HG03439 (cell line): ENCODE measurements at regions not wholly inside any gene's neighbourhood (a gene's known extent, or its start where the extent isn't known, plus 50 kb on each side); places are given as distances from the start of the nearest gene placed in this dataset.

ENCODE experiments used
- ATAC-seq: cut with Tn5 transposase; IDR thresholded peaks from one replicate; pipeline ENCODE4 v1.9.1; 2021; ENCODE audit warnings: mild to moderate bottlenecking, moderate library complexity; ENCODE audit not compliant: unreplicated experiment

DNA sequence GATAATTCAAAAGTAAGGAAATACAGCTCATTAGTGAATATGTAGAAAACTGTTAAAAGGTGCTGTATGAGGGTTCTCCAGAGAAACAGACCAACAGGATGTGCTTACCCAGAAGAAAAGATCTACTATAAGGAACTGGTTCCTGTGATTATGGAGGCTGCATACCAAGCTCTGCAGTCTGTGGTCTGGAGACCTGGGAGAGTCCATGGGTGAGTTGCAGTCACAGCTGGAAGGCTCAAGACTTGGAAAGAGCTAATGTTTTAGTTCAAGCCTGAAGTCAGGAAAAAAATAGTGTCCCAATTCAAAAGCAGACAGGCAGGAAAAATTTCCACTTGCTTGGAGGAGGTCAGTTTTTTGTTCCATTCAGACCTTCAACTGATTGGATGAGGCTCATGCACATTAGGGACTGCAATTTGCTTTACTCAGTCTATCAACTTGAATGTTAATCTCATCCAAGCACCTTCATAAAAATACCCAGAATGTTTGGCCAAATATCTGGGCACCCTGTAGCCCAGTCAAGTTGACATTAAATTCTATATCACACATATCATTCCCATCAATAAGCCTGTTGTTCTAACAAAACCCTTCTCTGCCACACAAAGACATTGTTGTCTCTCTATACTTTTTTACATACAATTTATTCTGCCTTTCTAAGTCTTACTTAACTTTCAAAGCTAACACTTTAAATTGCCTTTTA is 197.9 kb upstream of the KLF6 start:
- no peak for ATAC-seq

DNA sequence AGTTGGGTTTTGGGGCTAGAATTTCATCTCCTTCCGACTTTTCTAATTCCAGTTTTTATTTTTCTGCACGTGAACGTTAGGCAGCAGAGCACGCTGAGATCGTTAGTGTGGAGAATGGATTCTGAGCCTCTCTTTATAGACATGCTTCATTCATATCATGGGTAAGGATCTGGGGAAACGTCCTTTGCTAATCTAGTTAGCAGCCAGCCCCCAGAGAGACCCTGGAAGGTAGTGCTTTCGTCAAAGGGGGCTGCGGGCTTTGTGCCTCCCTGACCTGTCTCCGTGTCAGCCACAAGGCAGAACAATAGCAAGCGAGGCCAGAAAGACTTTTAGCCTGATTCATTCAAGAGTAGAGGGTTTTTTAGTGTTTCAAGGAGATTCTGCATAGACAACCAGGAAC is 196.3 kb upstream of the KLF6 start:
- ATAC-seq = no peak

DNA sequence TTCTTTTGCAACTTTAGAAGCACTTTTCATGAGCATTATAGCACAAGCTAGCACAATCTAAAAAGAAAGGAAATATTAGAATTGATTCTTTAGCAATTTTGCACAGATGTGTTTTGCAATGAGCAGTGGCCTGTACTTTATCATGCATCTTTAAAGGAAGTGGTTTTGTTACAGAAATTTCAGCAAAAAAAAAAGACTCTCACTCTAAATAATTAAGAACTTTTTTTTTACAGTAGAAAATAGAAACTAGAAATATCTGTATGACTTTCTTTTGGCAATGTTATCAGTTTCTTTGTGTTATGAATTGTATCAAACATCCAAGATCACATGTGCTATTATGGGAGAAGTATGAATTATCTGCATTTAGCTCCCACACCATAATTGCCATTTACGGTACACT is 195.7 kb upstream of the KLF6 start:
- no peak for ATAC-seq

DNA sequence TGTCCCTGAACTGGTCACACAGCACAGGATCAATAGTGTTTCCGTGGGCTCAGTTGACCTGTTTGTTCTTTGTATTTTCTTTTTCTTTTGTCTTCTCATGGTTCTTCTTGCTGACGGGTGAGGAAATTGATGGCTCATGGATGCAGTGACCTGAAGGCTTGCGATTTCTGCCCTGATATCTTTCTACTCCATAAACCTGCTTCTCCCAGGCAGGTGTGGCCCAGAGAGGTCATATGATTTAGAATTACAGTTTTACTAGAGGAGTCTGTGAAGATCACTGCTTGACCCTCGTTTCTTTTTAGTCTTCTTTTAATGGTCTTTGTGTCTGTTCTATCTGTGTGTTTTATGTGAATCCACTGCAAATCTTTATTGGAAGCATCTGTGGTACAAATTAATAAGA is 195.1 kb upstream of the KLF6 start:
- no peak for ATAC-seq

DNA sequence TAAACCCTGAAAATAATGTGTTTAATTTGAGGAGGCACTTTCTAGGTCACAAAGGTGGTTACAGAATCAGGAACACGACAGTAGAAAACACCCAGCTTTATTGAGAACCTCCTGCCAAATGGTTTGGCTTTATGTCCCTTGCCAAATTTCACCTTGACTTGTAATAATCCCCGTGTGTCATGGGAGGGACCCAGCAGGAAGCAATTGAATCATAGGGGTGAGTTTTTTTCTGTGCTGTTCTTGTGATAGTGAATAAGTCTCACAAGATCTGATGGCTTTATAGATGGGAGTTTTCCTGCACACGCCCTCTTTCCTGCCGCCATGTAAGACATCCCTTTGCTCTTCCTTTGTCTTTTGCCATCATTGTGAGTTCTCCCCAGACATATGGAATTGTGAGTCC is 193.8 kb upstream of the KLF6 start:
- ATAC-seq = no peak

DNA sequence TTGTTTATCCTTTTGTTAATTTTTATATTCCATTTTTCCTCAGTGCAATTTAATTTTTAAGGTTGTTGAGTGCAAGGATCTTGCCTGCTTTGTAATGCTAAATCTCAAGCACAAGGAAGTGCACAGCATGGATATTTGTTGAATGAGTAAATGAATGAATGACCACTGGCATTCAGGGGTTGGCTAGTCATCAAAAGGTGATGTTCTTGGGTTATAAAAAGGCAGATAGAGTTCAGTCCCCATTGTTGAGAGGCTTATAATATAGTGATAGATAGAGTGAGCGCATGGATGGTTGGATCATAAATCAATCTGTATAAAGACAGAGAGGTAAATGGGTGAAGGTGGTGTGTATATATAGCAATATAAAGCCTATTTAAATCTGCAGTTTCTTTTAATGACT is 193.2 kb upstream of the KLF6 start:
- ATAC-seq = no peak

DNA sequence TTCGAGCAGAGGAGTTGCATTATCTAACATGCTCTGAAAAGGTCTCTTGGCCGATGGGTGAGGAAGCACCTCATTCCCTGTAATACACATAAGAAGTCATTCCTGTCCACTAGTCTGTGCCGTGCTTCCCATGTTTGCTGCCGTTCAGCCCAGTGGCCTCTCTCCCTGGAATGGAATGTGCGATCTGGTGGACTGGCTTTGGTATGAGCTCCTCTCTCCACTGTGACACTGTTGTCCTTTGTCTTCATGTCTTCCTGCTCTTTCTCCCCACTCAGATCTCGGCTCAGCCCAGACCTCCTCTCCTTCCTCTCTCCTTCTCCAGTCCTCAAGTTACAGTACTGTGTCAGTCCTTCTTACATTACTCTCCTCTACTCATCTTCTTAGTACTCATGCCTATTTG is 192.8 kb upstream of the KLF6 start:
- ATAC-seq = no peak

DNA sequence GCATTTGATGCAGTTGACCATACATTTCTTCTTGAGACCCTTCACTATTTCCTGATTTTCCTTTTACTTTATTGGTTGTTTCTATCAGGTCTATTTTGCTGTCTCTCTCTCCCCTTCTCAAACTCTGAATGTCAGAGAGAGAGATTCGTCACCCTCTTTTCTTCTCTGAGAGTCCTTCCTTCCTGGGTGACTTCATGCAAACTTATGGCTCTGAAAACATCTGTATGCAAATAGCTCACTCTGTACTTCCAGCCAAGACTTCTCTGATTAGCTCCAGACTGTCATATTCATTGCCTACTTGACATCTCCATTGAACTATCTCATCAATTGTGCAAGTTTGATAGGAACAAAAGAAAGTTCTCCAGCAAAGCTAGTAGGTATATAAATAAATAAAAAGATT is 191.7 kb upstream of the KLF6 start:
- ATAC-seq = no peak

DNA sequence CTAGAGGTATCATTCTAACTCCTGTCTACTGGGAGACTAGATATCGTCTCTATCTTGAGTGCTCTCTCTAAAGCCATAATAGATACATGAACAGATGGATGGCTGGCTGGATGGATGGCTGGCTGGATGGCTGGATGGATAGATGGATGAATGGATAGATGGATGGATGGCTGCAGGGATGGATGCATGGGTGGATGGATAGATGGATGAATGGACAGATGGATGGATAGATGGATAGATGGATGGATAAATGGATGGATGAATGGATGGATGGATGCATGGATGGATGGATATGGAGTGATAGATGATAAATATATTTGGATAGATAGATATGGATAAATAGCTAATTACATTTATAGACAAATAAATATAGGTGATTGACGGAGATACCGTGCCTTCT is 191.2 kb upstream of the KLF6 start:
- no peak for ATAC-seq

DNA sequence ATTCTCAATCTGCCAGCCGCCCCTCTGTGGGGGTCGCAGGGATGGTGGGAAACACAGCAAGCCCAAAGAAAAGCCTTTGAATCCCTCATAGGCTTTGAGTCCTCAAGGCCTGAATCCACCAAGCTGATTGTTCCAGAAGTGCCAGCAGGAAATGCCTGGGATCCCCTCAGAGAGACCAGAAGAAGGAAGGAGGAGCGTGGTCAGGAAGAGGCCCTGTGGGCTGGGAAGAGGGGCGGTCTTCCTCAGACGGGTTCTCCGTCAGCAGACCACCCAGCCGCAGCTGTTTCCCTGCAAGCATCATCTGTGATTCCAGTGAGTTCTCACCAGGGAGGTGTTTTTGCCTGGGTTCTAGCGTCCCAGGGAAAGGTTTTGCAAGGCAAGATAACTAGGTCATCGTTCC is 190.0 kb upstream of the KLF6 start:
- ATAC-seq = no peak

DNA sequence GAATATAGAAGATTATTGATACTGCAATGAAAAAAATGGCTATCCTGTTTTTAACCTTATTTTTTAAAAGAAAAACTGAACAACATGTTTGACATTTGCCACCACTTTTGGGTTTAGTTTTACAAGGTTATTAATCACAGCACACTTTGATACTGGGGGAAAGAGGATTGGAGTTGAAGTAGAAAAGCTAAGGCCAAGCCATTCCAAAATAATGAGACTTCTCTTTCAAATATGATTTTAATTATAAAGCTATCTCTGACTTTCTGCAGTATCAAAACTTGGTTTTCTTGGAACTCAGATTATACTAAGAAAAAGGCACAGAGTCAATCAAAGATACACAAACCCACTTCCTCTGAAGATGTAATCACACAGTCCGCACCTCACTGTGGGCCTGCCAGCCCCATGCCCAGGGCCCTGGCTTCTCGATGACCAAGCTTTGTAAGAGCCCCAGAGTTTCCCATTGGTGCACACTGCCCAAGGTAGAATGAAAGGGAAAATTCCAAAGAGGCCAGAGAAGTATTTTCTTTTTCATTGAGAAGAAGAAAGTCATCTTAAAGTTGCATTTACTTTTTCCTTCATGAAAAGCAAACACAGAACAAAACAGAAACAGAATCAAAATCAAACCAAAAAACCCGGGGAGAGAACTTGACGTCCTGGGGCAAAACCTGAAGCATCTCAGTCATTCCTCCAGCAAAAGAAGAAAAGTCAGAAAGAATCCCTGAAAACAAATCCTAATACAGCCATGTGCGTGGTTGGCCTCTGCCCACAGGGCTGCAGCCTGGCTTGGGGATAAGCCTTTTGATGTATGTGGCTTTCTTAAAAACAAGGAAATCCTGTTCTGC is 187.7 kb upstream of the KLF6 start:
- no peak for ATAC-seq

DNA sequence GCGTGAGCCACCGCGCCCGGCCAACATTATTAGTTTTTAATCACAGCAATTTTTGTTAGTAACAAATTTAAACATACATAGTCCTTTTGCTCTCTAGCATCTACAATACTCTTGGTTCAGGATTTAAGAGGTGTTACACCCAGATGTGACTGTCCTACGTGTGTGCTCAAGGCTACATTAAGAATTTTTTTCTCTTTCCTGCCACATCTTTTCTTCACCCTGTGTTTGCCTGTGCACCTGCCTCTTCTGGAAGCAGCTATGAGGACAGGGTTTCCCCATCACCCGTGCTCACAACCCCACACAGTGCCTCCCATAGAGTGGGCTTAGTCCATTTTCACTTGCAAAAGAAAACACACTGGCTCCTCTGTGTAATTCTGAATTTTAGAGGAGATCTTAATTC is 186.7 kb upstream of the KLF6 start:
- ATAC-seq = no peak

DNA sequence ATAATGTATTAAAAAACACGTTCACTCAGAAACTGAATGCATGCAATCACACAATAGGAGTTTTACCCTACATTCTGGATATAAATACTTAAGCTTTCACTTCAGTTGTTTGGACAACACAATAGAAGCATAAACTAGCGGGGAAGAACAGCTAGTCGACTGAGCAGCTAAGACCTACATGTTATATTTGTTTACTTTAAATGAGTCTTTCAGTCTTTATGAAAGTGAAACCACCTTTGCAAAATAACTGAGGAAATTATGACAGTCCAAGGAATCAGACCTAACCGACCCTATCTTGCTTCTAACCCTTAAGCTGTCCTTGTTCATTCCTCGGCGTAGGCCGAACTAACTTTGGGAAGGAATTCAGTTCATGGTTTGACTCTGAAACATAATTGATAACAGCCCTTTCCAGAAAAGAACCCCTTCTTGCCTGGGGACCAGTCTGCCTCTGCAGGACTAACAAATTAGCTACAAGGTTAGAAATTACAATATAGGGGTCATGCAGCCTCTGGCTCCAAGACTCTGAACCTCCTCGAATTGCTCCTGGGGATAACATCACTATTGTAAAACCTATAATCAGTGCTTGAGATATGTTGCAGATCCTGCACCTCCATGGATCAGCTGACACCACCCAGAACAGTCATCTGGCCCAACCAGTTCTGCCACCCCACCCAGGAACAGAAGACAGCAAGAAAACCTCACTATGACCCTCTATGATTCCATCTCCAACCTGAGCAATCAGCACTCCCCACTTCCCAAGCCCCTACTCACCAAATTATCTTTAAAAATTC is 185.1 kb upstream of the KLF6 start:
- ATAC-seq = no peak

DNA sequence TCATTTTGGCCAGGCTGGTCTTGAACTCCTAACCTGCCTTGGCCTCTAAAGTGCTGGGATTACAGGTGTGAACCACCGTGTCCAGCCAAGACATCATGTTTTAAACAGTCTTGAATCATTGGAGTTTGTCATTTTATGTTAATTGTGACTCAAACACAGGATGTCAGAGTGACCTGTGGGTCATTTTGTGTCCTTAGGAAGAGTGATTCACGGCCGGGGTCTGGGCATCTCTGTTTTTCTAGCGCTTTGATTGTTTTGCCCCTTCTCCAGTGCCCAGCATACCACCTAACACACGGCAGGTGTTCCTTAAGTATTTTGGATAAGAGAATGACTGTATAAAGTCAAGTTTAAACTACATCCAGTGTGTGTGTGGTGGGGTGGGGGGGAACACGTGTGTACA is 183.7 kb upstream of the KLF6 start:
- ATAC-seq = no peak

DNA sequence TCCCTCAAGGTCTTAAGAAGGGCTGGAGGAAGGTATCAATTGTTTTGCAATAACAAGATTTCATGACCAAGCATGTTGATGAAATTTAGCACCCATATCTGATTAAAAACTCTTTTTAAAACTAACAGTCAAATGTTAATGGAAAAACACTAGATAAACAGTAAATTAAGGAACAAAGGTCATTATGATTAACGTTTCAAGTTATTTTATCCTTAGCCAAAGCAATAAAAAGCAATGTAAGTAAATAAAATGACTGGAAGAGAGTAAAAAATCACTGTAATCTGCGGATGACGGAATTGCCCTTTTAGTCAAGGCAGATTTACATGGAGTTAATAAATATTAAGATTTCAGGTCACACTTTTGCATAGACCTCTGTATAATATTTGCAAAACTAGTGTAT is 179.5 kb upstream of the KLF6 start:
- no peak for ATAC-seq

DNA sequence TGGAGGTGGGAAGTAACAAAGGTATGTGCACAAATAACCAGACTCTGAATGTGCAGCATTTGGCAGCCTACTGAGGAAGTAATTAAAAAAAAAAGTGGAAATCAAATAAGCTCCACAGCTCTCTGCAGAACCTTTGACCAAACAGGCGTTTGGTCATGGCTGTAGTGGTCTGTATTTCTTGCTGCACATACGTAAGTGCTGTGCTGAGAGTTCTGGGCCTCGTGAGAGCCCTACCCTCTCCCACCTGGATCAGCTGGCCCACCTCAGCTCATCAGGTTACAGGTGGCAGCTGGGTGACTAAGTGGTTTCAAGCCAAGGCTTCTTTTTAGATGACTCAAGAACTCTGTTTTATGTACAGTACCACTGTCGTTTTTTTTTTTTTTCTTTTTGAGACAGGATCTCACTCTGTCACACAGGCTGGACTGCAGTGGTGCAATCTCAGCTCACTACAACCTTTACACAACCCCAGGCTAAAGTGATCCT is 178.2 kb upstream of the KLF6 start:
- no peak for ATAC-seq

DNA sequence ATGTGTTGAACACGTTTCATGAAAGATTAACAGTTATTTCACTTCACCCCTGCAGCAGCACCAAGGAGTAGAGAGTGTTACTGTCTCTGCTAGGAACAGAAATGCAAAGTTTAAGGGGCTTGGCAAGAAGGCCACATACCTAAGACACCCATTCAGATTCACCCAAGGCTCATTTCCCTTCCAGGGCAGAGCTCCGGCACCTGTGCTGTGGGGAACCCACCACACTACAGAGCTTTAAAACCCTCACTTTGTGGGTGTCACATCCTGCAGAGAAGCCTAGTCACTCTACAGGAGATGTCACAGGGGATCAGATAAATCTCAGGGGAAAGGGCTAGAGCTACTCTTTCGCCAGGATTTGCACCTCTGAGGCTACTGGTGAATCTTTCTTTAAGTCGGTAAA is 176.1 kb upstream of the KLF6 start:
- no peak for ATAC-seq

DNA sequence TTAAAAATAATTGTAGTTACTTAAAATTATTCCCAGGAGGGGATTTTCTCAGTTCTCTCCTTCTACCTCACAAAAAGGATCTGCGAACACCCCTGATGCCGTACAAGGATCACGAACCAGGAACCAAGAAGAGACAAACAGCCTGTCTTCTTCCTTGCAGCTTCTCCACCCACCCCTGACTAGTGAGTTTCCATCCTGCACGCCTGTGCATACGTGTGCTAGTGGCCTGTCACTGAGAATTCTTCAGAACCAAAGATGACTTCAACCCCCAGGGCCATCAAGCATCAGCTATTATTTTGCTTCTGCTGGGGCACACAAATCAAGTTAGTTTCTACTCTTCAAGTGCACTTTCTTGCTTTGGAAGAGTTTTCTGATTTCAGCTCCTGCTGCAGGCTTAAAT is 175.5 kb upstream of the KLF6 start:
- no peak for ATAC-seq

DNA sequence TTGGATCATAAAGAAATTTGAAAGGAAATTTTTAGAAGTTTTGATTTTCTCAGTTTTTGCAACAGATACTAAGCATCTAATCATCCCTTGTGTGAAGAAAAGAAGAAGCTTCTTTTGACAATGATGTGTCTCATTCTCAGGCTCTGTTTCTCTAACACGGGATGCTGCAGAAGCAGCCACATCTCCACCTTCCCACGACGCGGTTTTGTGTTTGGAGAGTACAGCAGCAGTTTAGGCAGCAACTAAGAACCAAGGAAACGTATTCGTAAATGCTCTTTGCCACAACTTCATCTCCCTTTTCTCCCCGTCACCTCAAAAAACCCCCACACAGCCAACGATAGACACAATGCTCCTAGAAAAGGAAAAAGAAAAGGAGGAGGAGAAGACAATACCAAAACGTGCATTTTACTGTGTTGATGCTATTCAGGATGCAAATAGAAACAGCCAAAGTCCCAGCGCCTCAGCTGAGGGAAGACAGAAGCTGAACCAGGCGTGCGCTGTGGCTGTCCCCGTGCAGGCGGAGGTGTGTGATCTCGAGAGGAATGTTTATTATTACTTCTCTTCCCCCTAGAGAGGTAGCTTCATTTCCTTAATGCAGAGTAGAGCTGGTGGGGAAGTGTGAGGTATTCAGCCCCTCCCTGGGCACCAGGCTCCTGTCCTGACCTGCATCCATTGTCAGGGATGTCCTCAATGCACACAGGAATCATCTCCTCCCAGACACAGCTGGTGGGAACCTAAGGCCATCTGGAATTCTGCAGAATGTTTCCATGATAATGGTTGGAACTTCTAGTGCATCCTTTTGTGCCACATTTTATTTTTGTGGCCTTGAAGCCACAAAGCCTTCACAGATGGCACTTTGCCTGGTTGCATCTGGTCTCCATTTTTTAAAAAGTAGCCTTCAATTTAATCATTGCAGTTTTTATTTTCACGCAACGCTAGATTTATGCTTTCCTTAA is 174.6 kb upstream of the KLF6 start:
- ATAC-seq = no peak

DNA sequence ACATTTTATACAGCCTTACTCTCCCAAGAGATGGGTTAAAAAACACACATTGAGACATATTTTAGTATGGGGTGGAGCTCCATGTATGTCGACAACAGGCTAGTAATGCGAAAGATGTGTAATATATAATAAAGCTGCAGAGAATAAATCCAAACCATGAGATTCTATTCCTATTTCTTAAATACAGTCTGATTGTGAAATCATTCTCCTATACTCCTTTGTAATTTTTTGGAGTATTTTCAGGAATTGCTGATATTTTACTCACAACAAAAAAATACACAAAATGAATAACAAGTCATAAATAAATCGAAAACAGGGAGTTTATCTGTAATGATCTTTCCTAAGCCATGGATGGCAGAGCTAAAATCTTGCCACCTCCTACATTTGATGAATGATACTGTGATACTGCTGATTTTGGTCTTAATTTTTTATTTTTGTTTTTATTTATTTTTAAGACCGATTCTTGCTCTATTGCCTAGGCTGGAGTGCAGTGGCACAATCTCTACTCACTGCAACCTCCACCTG is 173.5 kb upstream of the KLF6 start:
- ATAC-seq = no peak
